T-helper 17 cell (primary cell): ENCODE measurements at regions not wholly inside any gene's neighbourhood (a gene's known extent, or its start where the extent isn't known, plus 50 kb on each side); places are given as distances from the start of the nearest gene placed in this dataset.
"Not testable (repeated sequence)": the region's sequence is repeated elsewhere in the genome, so short reads cannot be mapped to it uniquely, and the experiment has no call there.

Experiments
- ATAC-seq: fragments of 150-1000 bp; cut with Tn5 transposase; 2 replicates; pipeline ENCODE4 v1.10.0; 2021; ENCODE audit warnings: mild to moderate bottlenecking, moderate library complexity
- DNase-seq, 3 donors: peaks; one replicate each; pipeline versions ENCODE4 v3.0.0 to v3.0.0-alpha.2; 2020 to 2021
- H3K9me3 ChIP-seq: one replicate; pipeline ENCODE4 v1.7.0; 2013; ENCODE audit warnings: low read length, mild to moderate bottlenecking; ENCODE audit not compliant: control insufficient read depth, poor library complexity, severe bottlenecking
- H3K27ac Mint-ChIP-seq: one replicate; pipeline ENCODE4 v1.8.0; 2022; ENCODE audit warnings: mild to moderate bottlenecking, moderate library complexity, mixed read lengths
- H3K27me3 Mint-ChIP-seq: one replicate; pipeline ENCODE4 v1.8.0; 2022; ENCODE audit warnings: mixed read lengths
- H3K36me3 Mint-ChIP-seq: one replicate; pipeline ENCODE4 v1.8.0; 2022; ENCODE audit warnings: low read depth, mixed read lengths
- H3K4me1 Mint-ChIP-seq: one replicate; pipeline ENCODE4 v1.8.0; 2022; ENCODE audit warnings: mild to moderate bottlenecking, mixed read lengths
- H3K4me3 Mint-ChIP-seq: one replicate; pipeline ENCODE4 v1.8.0; 2022; ENCODE audit warnings: mild to moderate bottlenecking, moderate library complexity, mixed read lengths

- DNase-seq: no peak
- no peaks in the 10 kb centered on the region for H3K9me3 ChIP-seq
Observed at GRCh38 chr6:86355271-86355670, 582.1 kb upstream of the HTR1E start.

GRCh38 chr6:86331919-86332318, 605.4 kb upstream of the HTR1E start:
- H3K27ac Mint-ChIP-seq: no peak overlapping the region
- H3K27me3 Mint-ChIP-seq: no peaks in the 10 kb centered on the region
- H3K4me1 Mint-ChIP-seq: no peaks in the 10 kb centered on the region
- no peaks in the 10 kb centered on the region for H3K36me3 Mint-ChIP-seq
- DNase-seq: no peak
- no peak for ATAC-seq
- no peak overlapping the region for H3K4me3 Mint-ChIP-seq
- H3K9me3 ChIP-seq: no peaks in the 10 kb centered on the region

More at GRCh38 chr6:86355271-86355670, 582.1 kb upstream of the HTR1E start:
- Mint-ChIP-seq H3K4me1 (no peaks in the 10 kb centered on the region), H3K27me3 (no peaks in the 10 kb centered on the region), H3K4me3 (no peak overlapping the region), H3K36me3 (no peaks in the 10 kb centered on the region), H3K27ac (no peak overlapping the region)
- no peak for ATAC-seq

GRCh38 chr6:86331265-86331840, 606.0 kb upstream of the HTR1E start:
- ATAC-seq (no peak), DNase-seq (no peak)
- Mint-ChIP-seq H3K27ac (no peak overlapping the region), H3K4me3 (no peak overlapping the region), H3K27me3 (no peaks in the 10 kb centered on the region), H3K4me1 (no peaks in the 10 kb centered on the region), H3K36me3 (no peaks in the 10 kb centered on the region)
- no peaks in the 10 kb centered on the region for H3K9me3 ChIP-seq

GRCh38 chr6:86306210-86306609, 631.1 kb upstream of the HTR1E start:
- Mint-ChIP-seq H3K4me1 (no peaks in the 10 kb centered on the region), H3K27ac (no peak overlapping the region), H3K36me3 (no peaks in the 10 kb centered on the region), H3K4me3 (no peak overlapping the region), H3K27me3 (no peaks in the 10 kb centered on the region)
- ATAC-seq: no peak
- H3K9me3 ChIP-seq: no peaks in the 10 kb centered on the region
- DNase-seq: no peak

GRCh38 chr6:86285876-86286275, 643.2 kb upstream of the SYNCRIP start:
- no peaks in the 10 kb centered on the region for H3K9me3 ChIP-seq
- Mint-ChIP-seq H3K4me3 (no peak overlapping the region), H3K27me3 (no peaks in the 10 kb centered on the region), H3K36me3 (no peaks in the 10 kb centered on the region), H3K4me1 (no peaks in the 10 kb centered on the region), H3K27ac (no peak overlapping the region)
- ATAC-seq: no peak
- no peak for DNase-seq

- not testable (repeated sequence) for H3K4me1 Mint-ChIP-seq, H3K27me3 Mint-ChIP-seq, ATAC-seq, DNase-seq, H3K9me3 ChIP-seq, H3K4me3 Mint-ChIP-seq, H3K27ac Mint-ChIP-seq, H3K36me3 Mint-ChIP-seq
Observed at GRCh38 chr6:86284809-86285480, 642.3 kb upstream of the SYNCRIP start.

- ATAC-seq, H3K27me3 Mint-ChIP-seq, DNase-seq, H3K27ac Mint-ChIP-seq, H3K9me3 ChIP-seq, H3K36me3 Mint-ChIP-seq, H3K4me1 Mint-ChIP-seq, H3K4me3 Mint-ChIP-seq: not testable (repeated sequence)
Observed at GRCh38 chr6:86283596-86283995, 640.9 kb upstream of the SYNCRIP start.

- Mint-ChIP-seq H3K4me3 (no peak overlapping the region), H3K4me1 (no peaks in the 10 kb centered on the region), H3K27ac (no peak overlapping the region), H3K27me3 (no peaks in the 10 kb centered on the region), H3K36me3 (no peaks in the 10 kb centered on the region)
- no peaks in the 10 kb centered on the region for H3K9me3 ChIP-seq
- ATAC-seq: no peak
- no peak for DNase-seq
Observed at GRCh38 chr6:86276056-86276455, 633.4 kb upstream of the SYNCRIP start.

GRCh38 chr6:86273936-86274335, 631.2 kb upstream of the SYNCRIP start:
- DNase-seq (no peak), ATAC-seq (no peak)
- no peaks in the 10 kb centered on the region for H3K4me1 Mint-ChIP-seq
- no peaks in the 10 kb centered on the region for H3K36me3 Mint-ChIP-seq
- no peaks in the 10 kb centered on the region for H3K27me3 Mint-ChIP-seq
- no peaks in the 10 kb centered on the region for H3K9me3 ChIP-seq
- no peak overlapping the region for H3K27ac Mint-ChIP-seq
- H3K4me3 Mint-ChIP-seq: no peak overlapping the region

- H3K36me3 Mint-ChIP-seq: no peaks in the 10 kb centered on the region
- H3K27ac Mint-ChIP-seq: no peak overlapping the region
- no peak overlapping the region for H3K4me3 Mint-ChIP-seq
- DNase-seq (no peak), ATAC-seq (no peak)
- H3K4me1 Mint-ChIP-seq: no peaks in the 10 kb centered on the region
- H3K9me3 ChIP-seq: no peaks in the 10 kb centered on the region
- no peaks in the 10 kb centered on the region for H3K27me3 Mint-ChIP-seq
Observed at GRCh38 chr6:86256615-86257187, 614.0 kb upstream of the SYNCRIP start.

- Mint-ChIP-seq H3K36me3 (no peaks in the 10 kb centered on the region), H3K27ac (no peak overlapping the region), H3K27me3 (no peaks in the 10 kb centered on the region), H3K4me1 (no peaks in the 10 kb centered on the region), H3K4me3 (no peak overlapping the region)
- ATAC-seq (no peak), DNase-seq (no peak)
- H3K9me3 ChIP-seq: no peaks in the 10 kb centered on the region
Observed at GRCh38 chr6:86255973-86256372, 613.3 kb upstream of the SYNCRIP start.

GRCh38 chr6:86251106-86251505, 608.4 kb upstream of the SYNCRIP start:
- ATAC-seq: no peak
- Mint-ChIP-seq H3K4me1 (no peaks in the 10 kb centered on the region), H3K27me3 (no peaks in the 10 kb centered on the region), H3K36me3 (no peaks in the 10 kb centered on the region), H3K27ac (no peak overlapping the region), H3K4me3 (no peak overlapping the region)
- H3K9me3 ChIP-seq: no peaks in the 10 kb centered on the region
- no peak for DNase-seq

- Mint-ChIP-seq H3K27me3 (no peaks in the 10 kb centered on the region), H3K4me3 (no peak overlapping the region), H3K27ac (no peak overlapping the region), H3K36me3 (no peaks in the 10 kb centered on the region), H3K4me1 (no peaks in the 10 kb centered on the region)
- ATAC-seq: no peak
- no peak for DNase-seq
- H3K9me3 ChIP-seq: no peaks in the 10 kb centered on the region
Observed at GRCh38 chr6:86217906-86218305, 575.2 kb upstream of the SYNCRIP start.

GRCh38 chr6:86215323-86215722, 572.6 kb upstream of the SYNCRIP start:
- H3K4me1 Mint-ChIP-seq: no peaks in the 10 kb centered on the region

More at GRCh38 chr6:86215323-86215722, 572.6 kb upstream of the SYNCRIP start:
- H3K4me3 Mint-ChIP-seq: no peak overlapping the region
- DNase-seq (no peak), ATAC-seq (no peak)
- no peak overlapping the region for H3K27ac Mint-ChIP-seq
- H3K9me3 ChIP-seq: no peaks in the 10 kb centered on the region
- no peaks in the 10 kb centered on the region for H3K27me3 Mint-ChIP-seq
- no peaks in the 10 kb centered on the region for H3K36me3 Mint-ChIP-seq
